Fibroblast of villous mesenchyme (primary cell): ENCODE measurements at regions not wholly inside any gene's neighbourhood (a gene's known extent, or its start where the extent isn't known, plus 50 kb on each side); places are given as distances from the start of the nearest gene placed in this dataset.

Experiments
- DNase-seq: peaks from one replicate; pipeline ENCODE4 v3.0.0-alpha.2; 2010; ENCODE audit warnings: low read depth
- H3K4me3 ChIP-seq: 2 replicates; pipeline ENCODE4 v1.5.1; 2011; ENCODE audit warnings: low read depth, mild to moderate bottlenecking, low read length
- CTCF ChIP-seq: IDR thresholded peaks from 2 replicates; pipeline ENCODE4 v1.5.1; 2012; ENCODE audit warnings: low read depth, mild to moderate bottlenecking, low read length; ENCODE audit not compliant: insufficient read depth

- no peak for TF ChIP-seq CTCF
- DNase-seq = no peak
- H3K4me3 ChIP-seq = no peak overlapping the region
These were observed 82.8 kb upstream of the NSMCE3 start for GRCh38 chr15:29352402-29352801.

GRCh38 chr15:29349196-29349595 lies 79.6 kb upstream of the NSMCE3 start:
- H3K4me3 ChIP-seq = no peak overlapping the region
- DNase-seq = no peak
- no peak for TF ChIP-seq CTCF

DNA sequence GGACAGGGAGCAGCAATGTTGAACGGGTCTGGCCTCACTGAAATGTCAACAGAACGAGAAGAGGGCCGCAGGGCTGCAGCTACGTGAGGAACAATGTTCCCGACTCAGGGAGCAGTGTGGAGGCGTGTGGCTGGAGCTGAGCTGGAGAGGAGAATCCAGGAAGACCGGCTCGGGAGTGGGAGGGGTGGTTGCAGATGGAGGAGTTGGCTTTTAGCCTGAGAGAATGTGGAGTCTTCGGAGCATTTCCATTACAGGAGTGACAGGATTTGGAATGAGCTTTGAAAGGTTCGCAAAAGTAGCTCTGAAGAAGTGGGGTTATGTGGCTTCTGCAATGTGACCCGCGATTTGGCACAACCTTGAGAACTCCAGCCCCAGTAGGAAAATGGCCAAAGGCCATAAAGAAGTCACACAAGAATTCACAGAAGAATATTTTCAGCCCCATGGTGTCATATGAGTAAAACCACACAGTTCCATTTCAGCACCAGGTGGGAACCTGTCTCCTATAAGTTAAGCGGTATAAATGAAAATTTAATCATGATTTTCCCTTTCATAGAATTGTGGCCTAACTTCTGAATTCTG lies 78.8 kb upstream of the NSMCE3 start:
- no peak overlapping the region for H3K4me3 ChIP-seq
- TF ChIP-seq CTCF = no peak
- DNase-seq = no peak

DNA sequence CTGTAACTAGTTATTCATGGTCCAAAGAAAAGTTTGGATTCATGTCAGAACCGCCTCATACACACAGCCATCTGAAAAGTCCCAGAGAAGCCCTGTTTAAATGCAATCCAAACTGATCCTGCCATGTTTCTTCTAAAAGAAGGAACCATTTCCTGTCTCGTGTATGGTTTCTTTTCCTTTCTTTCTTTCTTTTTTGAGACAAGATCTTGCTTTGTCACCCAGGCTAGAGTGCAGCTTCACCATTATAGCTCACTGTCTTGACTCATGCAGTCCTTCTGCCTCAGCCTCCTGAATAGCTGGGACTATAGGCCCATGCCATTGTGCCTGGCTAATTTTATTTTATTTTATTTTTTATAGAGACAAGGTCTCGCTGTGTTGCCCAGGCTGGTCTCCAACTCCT lies 77.4 kb upstream of the NSMCE3 start:
- no peak for TF ChIP-seq CTCF
- no peak for DNase-seq
- no peak overlapping the region for H3K4me3 ChIP-seq

DNA sequence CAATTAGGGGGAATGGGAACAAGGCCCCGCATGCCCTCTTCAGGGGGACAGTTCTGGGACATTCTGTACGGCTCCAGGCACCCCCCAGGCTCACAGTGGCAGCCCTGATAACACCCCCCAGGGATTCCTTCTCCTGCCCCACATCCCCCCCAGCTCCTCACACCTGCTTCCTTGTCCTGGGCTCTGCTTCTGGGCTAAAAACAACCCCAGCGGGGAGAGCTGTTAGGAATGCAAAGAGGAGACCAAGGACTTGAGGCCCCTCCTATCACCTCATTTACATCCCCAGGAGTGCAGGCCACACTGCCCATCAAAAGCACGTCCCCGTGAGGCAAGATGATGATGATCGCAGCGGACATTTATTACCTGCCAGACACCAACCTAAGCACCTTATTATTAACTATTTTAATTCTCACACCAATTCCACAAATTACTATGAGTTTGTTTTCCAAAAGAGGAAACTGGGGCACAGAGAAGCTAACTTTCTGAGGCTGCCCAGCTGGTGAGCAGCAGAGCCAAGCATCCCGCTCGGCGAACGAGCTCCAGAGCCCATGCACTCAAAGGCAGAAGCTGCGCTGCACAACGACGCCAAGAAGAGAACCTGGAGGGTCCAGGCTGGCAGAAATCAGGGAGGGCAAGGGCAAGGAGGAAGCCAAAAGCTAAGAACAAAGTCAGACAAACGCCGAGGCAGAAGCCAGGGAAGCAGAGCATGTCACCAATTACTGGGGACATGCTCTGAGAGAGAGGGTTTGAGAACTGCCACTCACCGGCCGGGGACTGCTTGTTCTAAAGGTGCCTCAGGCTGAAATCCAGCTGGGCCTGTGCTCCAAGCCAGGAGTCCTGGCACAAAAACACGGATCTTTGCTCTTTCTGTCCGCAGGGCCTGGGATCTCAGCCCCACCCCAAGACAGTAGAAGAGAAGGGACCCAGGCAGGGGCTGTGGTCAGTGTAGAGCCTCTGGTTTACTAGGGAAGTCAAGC lies 76.2 kb upstream of the NSMCE3 start:
- H3K4me3 ChIP-seq = no peak overlapping the region
- no peak for DNase-seq
- TF ChIP-seq CTCF = no peak

DNA sequence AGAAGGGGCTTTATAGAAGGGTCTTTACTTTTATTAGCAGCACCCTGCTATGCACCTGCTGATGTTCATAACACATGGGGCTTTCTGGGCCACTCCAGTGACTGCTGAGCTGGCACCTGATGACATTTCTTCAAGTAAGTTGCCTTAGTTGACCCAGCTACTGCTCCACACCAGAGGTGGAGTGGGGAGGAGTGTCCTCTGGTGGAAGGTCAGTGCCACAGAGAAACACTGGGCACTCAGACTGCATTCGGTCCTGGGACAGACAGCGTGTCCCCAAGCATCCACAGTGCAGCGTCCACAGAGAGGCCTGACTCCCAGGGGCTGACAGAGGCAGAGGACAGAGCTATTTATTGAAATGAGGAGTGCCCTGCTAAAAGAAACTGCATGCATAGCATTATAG lies 74.9 kb upstream of the NSMCE3 start:
- DNase-seq = no peak
- TF ChIP-seq CTCF = no peak
- no peak overlapping the region for H3K4me3 ChIP-seq
